GM19397 (cell line): ENCODE measurements at regions not wholly inside any gene's neighbourhood (a gene's known extent, or its start where the extent isn't known, plus 50 kb on each side); places are given as distances from the start of the nearest gene placed in this dataset.
A peak's percentile ranks its signal among the peaks of the same experiment; 100 is the strongest.
"Not testable (repeated sequence)": the region's sequence is repeated elsewhere in the genome, so short reads cannot be mapped to it uniquely, and the experiment has no call there.

Experiments used
- ATAC-seq: cut with Tn5 transposase; IDR thresholded peaks from one replicate; pipeline ENCODE4 v1.9.1; 2021; ENCODE audit warnings: mild to moderate bottlenecking, moderate library complexity; ENCODE audit not compliant: unreplicated experiment

DNA sequence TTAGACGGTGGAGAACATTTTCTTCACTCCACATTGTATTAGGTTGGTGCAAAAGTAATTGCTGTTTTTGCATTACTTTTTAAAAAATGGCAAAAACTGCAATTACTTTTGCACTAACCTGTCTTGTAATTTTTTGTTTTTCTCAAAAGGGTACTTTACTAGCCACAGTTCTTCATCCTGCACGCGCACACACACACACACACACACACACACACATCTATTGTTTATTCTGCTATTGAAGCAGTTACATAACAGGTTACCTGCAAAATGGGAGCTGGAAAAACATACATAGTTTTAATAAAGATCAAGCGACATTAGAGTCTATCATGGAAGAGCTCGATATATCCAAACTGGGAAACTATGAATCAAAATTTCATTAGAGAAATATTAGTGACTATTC is 235.2 kb downstream of the SIM1 start:
- ATAC-seq, result no peak

GRCh38 chr6:100228834-100229441 is 234.9 kb upstream of the MCHR2 start:
- ATAC-seq, result peak; percentile 100

- ATAC-seq, result peak; percentile 2
These were observed 234.4 kb upstream of the MCHR2 start for GRCh38 chr6:100228437-100228833.

DNA sequence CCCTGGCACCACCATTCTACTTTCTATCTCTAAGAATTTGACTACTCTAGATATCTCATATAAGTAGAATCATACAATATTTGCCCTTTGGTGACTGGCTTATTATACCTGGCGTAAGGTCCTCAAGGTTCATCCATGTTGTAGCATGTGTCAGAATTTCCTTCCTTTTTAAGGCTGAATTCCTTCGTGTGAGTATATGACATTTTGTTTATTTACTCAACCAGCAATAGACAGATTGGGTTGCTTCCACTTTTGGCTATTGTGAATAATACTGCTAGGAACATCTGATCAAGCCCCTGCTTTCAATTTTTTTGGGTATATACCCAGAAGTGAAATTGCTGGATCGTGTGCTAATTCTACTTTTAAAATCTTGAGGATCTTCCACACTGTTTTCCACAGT is 232.8 kb upstream of the MCHR2 start:
- ATAC-seq, result no peak

DNA sequence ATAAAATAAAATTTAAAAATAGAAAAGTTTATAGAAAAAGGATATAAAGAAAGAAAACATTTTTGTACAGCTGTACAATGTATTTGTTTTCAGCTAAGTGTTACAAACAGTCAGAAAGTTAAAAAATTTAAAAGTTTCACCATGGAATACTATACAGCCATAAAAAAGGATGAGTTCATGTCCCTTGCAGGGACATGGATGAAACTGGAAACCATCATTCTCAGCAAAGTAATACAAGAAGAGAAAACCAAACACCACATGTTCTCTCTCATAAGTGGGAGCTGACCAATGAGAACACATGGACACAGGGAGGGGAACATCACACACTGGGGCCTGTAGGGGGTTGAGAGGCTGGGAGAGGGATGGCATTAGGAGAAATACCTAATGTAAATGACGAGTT is 229.9 kb upstream of the MCHR2 start:
- not testable (repeated sequence) for ATAC-seq

DNA sequence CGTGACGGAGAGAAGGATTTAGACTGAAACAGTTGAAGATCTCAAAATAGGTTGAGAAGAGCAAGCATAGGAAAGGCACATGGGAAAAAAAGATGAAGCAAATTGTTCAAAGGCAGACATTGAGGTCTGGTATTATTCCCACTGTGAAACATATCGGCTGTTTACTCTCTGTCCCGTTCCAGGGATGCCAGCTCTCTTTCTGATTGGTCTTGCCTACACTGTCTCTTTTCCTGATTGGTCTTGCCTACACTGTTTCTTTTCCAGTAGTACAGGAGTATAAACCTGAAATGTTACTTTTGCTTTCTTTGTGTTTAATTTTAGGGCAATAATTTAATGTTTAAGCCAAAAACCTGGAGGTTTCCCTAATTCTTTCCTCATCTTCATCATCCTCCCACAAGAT is 226.5 kb upstream of the MCHR2 start:
- ATAC-seq, result no peak

DNA sequence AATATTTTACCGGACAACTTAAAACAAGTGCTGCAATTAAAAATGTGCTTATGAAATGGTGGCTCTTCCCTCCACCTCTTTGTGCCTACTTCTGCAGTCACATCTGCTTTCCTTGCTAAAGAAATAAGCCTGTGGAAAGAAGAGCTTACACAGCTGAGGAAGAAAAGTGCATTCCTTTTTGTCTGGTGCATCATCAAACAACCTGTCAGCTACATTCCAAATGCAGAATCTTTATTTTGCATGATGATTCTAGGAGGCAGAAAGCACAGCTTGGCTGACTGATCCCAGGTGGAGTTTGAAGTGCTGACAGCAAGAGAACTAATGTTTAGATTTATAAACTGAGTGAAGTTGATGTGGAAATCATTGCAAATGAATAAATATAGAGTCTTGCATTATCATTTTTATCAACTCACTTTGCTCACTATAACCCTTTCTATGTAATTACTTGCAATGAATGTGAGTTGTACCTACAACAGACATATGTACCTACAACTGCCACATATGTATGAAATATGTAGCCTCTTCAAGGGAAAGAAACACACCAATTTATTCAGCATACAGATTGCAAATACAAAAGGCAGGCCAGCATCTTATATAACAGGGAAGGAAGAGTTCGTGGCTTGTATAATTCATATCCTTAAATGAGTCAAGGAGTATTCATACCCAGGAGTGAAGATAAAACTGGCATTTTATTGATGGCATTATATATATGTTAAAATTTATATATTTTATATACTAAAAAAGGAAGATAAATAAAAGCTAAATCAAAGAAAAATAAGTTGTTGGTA is 223.4 kb upstream of the MCHR2 start:
- no peak for ATAC-seq

DNA sequence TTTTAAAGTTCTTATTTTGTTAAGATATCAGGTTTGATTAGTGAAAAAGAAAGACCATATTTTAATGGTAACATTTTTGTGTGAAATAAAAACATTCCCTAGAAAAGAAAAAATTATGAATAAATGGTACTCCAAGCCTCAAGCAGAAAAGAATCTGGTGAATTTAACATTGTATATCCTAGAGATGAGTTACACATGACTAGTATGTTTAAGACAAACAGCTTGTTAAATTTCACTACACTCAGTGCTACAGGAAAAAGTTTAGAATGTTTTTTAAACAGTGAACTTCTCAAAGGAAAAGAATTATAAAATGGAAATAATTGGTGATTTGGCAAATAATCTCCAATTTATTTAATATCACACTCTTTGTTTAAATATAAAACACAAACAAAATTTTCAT is 222.7 kb upstream of the MCHR2 start:
- ATAC-seq, result no peak

DNA sequence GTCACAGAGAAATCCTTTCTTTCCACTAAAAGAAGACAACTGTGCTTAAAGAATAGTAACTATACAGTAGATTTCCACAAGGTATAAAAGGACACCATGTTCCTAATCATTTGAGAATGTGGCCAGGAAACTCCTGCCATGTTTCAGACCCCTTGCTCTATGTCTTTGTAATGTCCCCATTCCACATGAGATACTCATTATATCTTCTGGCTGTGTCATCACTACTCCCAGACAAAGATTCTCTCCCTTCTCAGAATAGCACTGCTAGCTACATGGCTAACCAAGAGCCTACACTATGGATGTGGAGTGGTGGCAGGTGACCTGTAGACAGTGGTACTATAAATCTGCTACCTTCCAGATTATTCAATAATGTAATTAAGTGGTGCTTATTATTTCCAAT is 218.1 kb upstream of the MCHR2 start:
- ATAC-seq, result no peak

GRCh38 chr6:100210137-100211117 is 216.4 kb upstream of the MCHR2 start:
- ATAC-seq, result no peak

DNA sequence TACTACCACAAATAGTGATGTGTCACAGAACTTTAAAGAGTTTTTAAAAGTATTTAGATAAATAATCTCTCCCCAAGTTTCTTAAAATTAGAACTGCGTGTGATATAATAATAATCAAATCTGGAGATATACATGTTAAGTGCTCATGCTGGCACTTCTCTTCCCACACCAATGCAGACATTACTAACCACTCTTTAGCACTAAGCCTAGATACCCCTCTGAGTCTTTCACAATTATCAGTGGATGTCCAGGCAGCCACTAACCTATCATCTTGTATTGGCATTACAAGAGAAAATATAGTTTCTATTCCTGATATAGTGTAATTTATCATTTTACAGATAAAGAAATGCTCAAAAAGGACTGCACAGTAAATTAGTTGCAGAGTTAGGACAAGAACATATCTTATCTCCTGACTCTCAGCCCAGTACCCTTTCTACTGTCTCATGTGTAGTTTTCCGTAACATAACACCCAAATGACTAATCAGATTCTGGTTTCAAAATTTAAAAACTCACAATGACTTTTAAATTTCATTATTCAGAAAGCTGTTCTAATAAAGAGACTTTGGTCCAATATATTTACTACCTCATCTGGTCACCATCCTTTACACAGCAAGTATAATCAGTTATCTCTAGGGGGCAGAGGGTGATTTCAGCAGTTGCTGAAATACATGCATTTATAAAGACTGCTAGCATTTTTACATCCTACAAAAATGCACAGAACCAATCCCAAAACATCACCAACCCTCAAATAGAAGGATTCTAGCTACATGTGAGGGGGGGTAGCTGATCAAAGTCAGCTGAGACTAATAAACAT is 215.5 kb upstream of the MCHR2 start:
- no peak for ATAC-seq

DNA sequence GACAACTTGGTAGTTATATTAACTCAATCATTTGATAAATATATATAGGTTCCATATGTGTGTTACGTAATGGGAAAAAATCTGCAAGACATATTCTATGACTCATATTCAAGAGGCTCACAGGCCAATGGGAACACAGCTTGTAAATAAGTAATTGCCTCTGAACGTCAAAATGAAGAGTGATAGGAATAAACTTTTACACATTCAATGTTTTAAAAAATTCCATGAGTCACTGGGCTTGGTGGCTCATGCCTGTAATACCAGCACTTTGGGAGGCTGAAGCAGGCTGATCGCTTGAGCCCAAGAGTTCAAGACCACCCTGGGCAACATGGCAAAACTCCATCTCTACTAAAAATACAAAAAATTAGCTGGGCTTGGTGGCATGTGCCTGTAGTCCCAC is 209.4 kb upstream of the MCHR2 start:
- ATAC-seq, result no peak

- no peak for ATAC-seq
These were observed 208.6 kb upstream of the MCHR2 start for GRCh38 chr6:100202417-100203194.

DNA sequence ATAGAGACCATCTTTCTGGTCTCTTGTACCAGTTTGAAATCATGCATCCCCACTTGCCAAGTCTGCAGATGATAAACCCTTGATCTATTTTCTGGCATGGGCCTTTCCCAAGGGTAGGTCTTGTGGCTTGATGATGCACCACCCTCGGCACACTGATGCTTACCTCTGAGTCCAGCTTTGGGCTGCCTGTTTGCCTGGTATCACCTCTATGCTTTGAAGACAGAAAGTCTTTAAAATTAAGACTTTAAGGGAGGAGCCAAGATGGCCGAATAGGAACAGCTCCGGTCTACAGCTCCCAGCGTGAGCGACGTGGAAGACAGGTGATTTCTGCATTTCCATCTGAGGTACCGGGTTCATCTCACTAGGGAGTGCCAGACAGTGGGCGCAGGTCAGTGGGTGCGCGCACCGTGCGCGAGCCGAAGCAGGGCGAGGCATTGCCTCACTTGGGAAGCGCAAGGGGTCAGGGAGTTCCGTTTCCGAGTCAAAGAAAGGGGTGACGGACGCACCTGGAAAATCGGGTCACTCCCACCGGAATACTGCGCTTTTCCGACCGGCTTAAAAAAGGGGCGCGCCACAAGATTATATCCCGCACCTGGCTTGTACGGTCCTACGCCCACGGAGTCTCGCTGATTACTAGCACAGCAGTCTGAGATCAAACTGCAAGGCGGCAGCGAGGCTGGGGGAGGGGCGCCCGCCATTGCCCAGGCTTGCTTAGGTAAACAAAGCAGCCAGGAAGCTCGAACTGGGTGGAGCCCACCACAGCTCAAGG is 202.4 kb upstream of the MCHR2 start:
- not testable (repeated sequence) for ATAC-seq

DNA sequence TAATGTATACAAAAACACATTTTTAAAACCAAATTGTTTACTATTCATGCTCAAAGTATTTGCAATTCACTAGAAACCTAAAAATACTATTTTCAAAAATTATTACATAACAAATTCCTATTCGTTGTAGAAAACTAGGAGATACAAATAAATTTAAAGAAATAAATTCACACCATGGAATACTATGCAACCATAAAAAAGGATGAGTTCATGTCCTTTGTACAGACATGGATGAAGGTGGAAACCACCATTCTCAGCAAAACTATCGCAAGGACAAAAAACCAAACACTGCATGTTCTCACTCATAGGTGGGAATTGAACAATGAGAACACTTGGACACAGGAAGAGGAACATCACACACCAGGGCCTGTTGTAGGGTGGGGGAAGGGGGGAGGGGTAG is 201.2 kb upstream of the MCHR2 start:
- not testable (repeated sequence) for ATAC-seq

DNA sequence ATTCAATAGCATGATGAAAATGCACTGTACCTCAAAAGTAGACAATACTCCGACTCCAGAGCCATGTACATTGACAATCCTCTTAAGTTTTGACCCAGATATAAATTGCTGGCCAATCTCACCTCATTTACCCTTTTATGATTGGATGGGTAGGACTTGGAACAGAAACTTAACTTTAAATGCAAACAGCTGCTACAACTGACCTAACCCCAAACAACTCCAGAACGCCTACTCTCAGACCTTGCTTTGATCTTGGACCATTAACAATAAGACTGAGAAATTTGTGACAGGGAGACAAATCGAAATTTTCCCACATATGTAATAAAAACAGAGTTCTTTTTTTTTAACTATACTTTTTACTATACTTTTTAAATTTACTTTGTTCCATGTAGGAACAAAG is 200.5 kb upstream of the MCHR2 start:
- ATAC-seq, result no peak

DNA sequence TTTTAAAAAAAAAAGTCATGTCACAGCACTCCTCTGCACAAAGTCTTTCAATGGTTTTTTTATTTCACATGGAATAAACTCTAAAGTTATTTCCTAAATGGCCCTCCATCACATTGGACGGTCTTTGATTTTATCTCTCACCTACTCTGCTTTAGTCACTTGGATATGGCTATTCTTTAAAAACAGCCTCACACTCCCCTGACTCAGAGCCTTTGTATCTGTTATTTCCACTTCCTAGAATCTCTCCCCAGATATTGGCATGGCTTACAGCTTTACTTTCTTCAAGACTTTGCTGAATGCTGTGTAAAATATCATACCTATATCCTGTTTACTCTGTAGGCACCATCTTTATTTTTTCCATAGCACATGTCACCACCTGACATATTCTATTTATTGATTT is 194.7 kb upstream of the MCHR2 start:
- no peak for ATAC-seq

- no peak for ATAC-seq
These were observed 192.5 kb upstream of the MCHR2 start for GRCh38 chr6:100186552-100186951.

GRCh38 chr6:100185615-100186014 is 191.6 kb upstream of the MCHR2 start:
- no peak for ATAC-seq
